Spinal cord (tissue), 9 donors: ENCODE measurements at regions not wholly inside any gene's neighbourhood (a gene's known extent, or its start where the extent isn't known, plus 50 kb on each side); places are given as distances from the start of the nearest gene placed in this dataset.
"Not testable (repeated sequence)": the region's sequence is repeated elsewhere in the genome, so short reads cannot be mapped to it uniquely, and the experiment has no call there.

Experiments
- DNase-seq, 6 donors: peaks; one replicate each; pipeline versions ENCODE4 v3.0.0 to v3.0.0-alpha.2; 2013 to 2015; ENCODE audit warnings: low spot score in 6 of 6, low read depth in 4 of 6
- H3K27ac ChIP-seq: one replicate; pipeline ENCODE4 v1.5.1; 2013; ENCODE audit warnings: low read depth, low read length, control low read depth
- H3K27me3 ChIP-seq: one replicate; pipeline ENCODE4 v1.6.1; 2013; ENCODE audit warnings: low read length; ENCODE audit not compliant: control insufficient read depth, insufficient read depth
- H3K36me3 ChIP-seq: one replicate; pipeline ENCODE4 v1.6.1; 2013; ENCODE audit warnings: low read length; ENCODE audit not compliant: control insufficient read depth, insufficient read depth
- H3K4me1 ChIP-seq: one replicate; pipeline ENCODE4 v1.6.1; 2013; ENCODE audit warnings: low read length; ENCODE audit not compliant: control insufficient read depth, insufficient read depth
- H3K4me3 ChIP-seq: one replicate; pipeline ENCODE4 v1.5.1; 2013; ENCODE audit warnings: low read depth, low read length, control low read depth
- H3K9me3 ChIP-seq: one replicate; pipeline ENCODE4 v1.6.1; 2013; ENCODE audit warnings: low read length; ENCODE audit not compliant: control insufficient read depth, insufficient read depth
- WGBS: methylation state at CpG from one replicate; pipeline ENCODE4 v1.1.5; 2013; ENCODE audit warnings: missing lambda C conversion rate; ENCODE audit not compliant: insufficient coverage; 5-methylcytosine and 5-hydroxymethylcytosine counted together
- donor health status: healthy.

DNA sequence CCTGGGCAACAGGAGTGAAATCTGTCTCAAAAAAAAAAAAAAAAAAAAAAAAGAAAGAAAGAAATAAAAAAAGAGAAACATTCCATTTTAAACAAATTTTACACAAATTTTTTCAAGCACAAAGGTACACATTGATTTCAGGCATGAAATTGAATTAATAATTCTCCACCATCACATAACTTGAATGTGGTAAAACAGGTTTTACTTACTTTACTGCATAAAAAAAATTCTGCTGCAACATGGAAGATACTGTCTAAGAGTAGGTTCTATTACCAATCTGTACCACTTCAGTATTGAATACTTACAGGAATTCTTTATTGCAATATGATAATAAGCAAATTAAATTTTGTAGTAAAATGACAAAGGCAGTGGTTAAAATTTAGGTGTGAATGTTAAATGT is 271.6 kb upstream of the ARSJ start:
- no peak for DNase-seq
- no peaks in the 10 kb centered on the region for H3K27me3 ChIP-seq
- no peak overlapping the region for H3K27ac ChIP-seq
- H3K36me3 ChIP-seq = no peaks in the 10 kb centered on the region
- H3K4me3 ChIP-seq = no peak overlapping the region
- H3K9me3 ChIP-seq = no peaks in the 10 kb centered on the region
- H3K4me1 ChIP-seq = no peaks in the 10 kb centered on the region

DNA sequence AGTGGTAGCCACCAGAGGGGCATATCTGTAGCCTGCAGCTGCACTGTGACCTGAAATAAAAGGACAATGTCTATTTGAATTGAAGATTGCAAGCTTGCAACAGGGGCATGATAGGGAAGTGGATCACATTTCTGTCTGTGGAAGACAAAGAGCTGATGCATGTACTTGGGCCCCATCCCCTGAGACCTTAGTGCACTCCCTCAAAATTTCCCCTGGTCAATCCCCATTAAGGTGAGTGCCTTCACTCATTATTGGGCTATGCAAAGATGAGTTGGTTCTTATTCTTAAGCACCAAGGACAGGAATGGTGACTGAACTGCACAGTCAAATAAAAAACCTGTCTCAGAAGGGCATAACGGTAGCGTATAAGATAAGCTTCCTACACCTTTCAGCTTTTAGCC is 273.1 kb upstream of the ARSJ start:
- no peaks in the 10 kb centered on the region for H3K36me3 ChIP-seq
- WGBS = 90% methylated on average over 2 of the region's 2 CpGs
- no peak for DNase-seq

DNA sequence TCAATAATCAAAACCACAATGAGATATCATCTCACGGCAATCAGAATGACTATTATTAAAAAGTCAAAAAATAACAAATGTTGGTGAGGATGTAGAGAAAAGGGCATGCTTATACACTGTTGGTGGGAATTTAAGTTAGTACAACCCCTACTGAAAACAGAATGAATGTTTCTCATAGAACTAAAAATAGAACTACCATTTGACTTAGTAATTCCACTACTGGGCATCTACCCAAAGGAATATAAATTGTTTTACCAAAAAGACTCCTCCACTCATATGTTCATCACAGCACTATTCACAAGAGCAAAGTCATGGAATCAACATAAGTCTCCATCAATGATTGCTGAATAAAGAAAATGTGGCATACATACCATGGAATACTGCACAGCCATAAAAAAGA is 278.1 kb upstream of the ARSJ start:
- H3K4me3 ChIP-seq = no peak overlapping the region
- H3K4me1 ChIP-seq = no peaks in the 10 kb centered on the region
- no CpG with 5 or more reads among the region's 1 CpG for WGBS
- DNase-seq = no peak
- no peaks in the 10 kb centered on the region for H3K36me3 ChIP-seq
- no peaks in the 10 kb centered on the region for H3K27me3 ChIP-seq
- H3K27ac ChIP-seq = no peak overlapping the region
- no peaks in the 10 kb centered on the region for H3K9me3 ChIP-seq

More for the DNA sequence above, 273.1 kb upstream of the ARSJ start:
- Histone ChIP-seq H3K27me3 (no peaks in the 10 kb centered on the region), H3K4me1 (no peaks in the 10 kb centered on the region), H3K27ac (no peak overlapping the region), H3K4me3 (no peak overlapping the region), H3K9me3 (no peaks in the 10 kb centered on the region)

DNA sequence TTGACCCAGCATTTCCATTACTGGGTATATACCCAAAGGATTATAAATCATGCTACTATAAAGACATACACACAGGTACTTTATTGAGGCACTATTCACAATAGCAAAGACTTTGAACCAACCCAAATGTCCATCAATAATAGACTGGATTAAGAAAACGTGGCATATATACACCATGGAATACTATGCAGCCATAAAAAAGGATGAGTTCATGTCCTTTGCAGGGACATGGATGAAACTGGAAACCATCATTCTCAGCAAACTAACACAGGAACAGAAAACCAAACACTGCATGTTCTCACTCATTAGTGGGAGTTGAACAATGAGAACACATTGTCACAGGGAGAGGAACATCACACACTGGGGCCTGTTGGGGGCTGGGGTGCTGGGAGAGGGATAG is 283.0 kb upstream of the ARSJ start:
- H3K9me3 ChIP-seq, H3K27me3 ChIP-seq, H3K4me3 ChIP-seq, H3K27ac ChIP-seq, H3K4me1 ChIP-seq, H3K36me3 ChIP-seq, DNase-seq: not testable (repeated sequence)
- no CpG with 5 or more reads among the region's 1 CpG for WGBS

DNA sequence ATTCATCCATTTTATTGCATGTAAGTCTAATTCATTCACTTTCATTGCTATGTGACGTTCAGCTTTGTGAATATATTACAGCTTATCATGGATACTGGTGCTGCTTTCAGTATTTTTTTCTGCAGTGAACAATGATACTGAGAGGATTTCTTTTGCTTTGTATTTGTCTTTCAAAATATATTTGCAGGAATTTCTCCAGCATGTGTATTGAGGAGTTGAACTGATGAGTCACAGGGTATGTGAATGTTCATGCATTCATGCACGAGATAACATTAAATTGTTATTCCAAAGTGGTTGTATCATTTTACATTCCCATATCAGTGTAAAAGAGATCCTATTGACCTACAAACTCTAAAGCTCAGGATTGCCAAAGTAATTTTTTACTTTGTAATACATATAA is 283.8 kb upstream of the ARSJ start:
- no peak for DNase-seq
- WGBS = no CpG with 5 or more reads among the region's 2 CpGs
- Histone ChIP-seq H3K4me3 (no peak overlapping the region), H3K27me3 (no peaks in the 10 kb centered on the region), H3K36me3 (no peaks in the 10 kb centered on the region), H3K27ac (no peak overlapping the region), H3K9me3 (no peaks in the 10 kb centered on the region), H3K4me1 (no peaks in the 10 kb centered on the region)

DNA sequence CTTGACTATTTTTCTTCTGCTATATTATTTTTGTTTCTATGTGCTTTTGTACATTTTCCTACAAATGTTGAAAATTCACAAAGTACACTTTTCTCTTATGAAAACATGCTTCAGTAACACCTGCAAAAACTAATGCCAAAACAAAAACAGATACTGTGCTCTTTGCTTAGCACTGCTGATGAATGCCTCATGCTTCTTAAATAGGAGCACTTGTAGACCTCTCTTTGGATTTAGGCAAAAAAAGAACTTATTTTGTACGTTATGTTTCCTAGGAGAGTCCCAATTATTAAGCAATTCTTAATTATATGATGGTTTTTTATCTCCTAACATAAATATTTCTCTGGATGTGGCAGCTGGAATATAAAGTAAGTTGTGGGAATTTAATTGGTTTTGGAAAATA is 285.0 kb upstream of the ARSJ start:
- Histone ChIP-seq H3K4me1 (no peaks in the 10 kb centered on the region), H3K27me3 (no peaks in the 10 kb centered on the region), H3K4me3 (no peak overlapping the region), H3K9me3 (no peaks in the 10 kb centered on the region), H3K27ac (no peak overlapping the region), H3K36me3 (no peaks in the 10 kb centered on the region)
- DNase-seq = no peak
- no CpG with 5 or more reads among the region's 1 CpG for WGBS

DNA sequence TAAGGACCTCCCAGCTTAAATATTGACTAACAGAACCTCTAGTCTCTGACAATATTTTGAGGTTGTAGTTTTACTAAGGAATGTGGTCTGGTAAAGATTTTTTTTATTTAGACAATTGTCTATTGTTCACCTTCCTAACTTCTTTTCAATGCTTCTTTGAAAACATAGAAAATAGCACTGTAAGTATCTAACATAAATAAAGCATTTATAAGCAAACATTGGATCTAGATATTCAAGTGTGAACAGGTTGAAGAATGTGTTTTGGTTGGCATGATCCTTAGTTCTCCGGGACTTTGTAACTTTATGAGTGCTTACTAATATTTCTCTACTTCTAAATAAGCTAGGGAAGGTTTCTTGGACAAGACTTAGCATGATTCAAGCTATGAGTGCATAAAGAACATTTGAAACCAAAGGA is 285.4 kb upstream of the ARSJ start:
- no peak for DNase-seq
- H3K36me3 ChIP-seq = no peaks in the 10 kb centered on the region
- H3K4me1 ChIP-seq = no peaks in the 10 kb centered on the region
- WGBS = no CpG with 5 or more reads among the region's 1 CpG
- H3K27ac ChIP-seq = no peak overlapping the region
- no peaks in the 10 kb centered on the region for H3K9me3 ChIP-seq
- H3K4me3 ChIP-seq = no peak overlapping the region
- no peaks in the 10 kb centered on the region for H3K27me3 ChIP-seq

DNA sequence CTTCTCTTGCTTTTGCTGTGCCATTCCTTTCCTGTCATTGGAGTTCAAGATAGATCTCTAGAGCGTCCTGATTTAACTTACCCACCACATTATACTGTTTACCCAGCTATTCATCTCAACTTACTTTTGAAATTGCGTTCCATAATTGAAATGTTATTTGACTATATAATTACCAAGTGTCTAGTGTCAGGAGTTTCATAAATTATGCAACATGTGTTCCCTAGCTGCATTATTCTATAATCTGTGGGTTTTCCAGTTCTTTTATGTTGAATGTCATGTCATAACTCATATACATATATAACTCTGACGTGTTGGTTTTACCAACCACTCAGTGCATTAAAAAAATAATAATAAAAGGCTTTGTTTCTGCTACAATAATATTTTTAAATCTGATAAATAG is 285.9 kb upstream of the ARSJ start:
- Histone ChIP-seq H3K4me1 (no peaks in the 10 kb centered on the region), H3K27ac (no peak overlapping the region), H3K9me3 (no peaks in the 10 kb centered on the region), H3K4me3 (no peak overlapping the region), H3K36me3 (no peaks in the 10 kb centered on the region), H3K27me3 (no peaks in the 10 kb centered on the region)
- WGBS = no CpG with 5 or more reads among the region's 3 CpGs
- no peak for DNase-seq

DNA sequence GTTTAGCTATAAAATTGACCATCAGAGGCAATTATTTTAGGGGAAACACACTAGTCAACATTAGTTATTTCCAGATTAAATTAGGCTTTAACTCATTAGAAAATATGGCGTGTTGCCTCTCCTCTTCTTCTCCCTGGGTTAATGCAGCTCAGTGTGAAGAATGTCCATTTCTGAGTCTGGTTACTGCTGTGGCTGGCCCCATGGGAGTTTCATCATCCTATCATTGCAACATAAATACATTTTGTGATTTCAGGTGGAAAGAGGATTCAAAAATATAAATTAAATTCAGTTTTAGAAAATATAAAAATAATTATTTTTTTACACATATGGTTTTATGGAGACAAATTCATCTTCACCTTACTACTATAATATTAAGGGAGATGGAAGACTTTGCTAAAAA is 288.5 kb upstream of the ARSJ start:
- Histone ChIP-seq H3K27me3 (no peaks in the 10 kb centered on the region), H3K4me1 (no peaks in the 10 kb centered on the region), H3K4me3 (no peak overlapping the region), H3K27ac (no peak overlapping the region), H3K36me3 (no peaks in the 10 kb centered on the region), H3K9me3 (no peaks in the 10 kb centered on the region)
- DNase-seq = no peak
- WGBS = no CpG with 5 or more reads among the region's 1 CpG

DNA sequence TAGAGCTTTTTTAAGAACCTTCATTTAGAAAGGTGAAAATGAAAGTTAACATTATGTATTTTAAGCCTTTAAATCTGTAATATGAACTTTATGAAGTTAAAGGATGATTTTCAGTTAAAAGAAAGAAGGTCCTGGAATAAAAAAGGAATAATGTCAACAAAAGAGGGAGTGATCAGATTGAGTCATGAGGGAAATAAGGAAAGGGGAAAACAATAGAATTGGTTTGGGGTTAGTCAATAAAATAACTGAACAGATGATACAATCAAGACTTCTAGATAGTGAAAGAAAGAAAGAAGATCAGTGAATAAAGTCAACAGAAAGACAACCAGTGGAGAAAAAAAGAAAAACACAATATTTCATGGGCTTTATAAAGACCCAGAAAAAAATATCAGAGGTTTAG is 291.6 kb upstream of the ARSJ start:
- Histone ChIP-seq H3K27ac (no peak overlapping the region), H3K36me3 (no peaks in the 10 kb centered on the region), H3K27me3 (no peaks in the 10 kb centered on the region), H3K4me1 (no peaks in the 10 kb centered on the region), H3K4me3 (no peak overlapping the region), H3K9me3 (no peaks in the 10 kb centered on the region)
- DNase-seq = no peak

DNA sequence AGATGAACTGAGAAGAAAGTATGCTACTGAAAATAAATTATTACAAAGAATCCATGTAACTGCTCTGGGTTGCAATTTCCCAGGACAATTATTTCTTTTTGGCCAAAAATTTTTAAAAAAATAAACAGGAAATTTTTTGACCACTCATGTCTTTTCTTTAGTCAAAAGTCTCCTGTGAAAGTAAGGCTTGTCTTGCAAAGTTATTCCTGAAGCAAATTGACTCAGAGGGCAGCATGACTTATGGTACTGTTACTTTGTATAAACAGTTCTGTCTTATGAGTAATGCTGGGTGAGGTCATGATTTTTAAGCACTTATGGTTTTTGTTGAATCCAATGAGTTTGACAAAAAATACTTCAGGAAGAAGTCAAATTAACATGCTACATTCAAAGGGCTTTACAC is 292.8 kb upstream of the ARSJ start:
- Histone ChIP-seq H3K27me3 (no peaks in the 10 kb centered on the region), H3K27ac (no peak overlapping the region), H3K4me3 (no peak overlapping the region), H3K36me3 (no peaks in the 10 kb centered on the region), H3K9me3 (no peaks in the 10 kb centered on the region), H3K4me1 (no peaks in the 10 kb centered on the region)
- no peak for DNase-seq
